COLO829 (cell line): ENCODE measurements at regions not wholly inside any gene's neighbourhood (a gene's known extent, or its start where the extent isn't known, plus 50 kb on each side); places are given as distances from the start of the nearest gene placed in this dataset.
A peak's percentile ranks its signal among the peaks of the same experiment; 100 is the strongest.
"Not testable (repeated sequence)": the region's sequence is repeated elsewhere in the genome, so short reads cannot be mapped to it uniquely, and the experiment has no call there.

Experiments
- DNase-seq: peaks from one replicate; pipeline ENCODE4 v3.0.0; 2012; ENCODE audit warnings: low spot score

DNA sequence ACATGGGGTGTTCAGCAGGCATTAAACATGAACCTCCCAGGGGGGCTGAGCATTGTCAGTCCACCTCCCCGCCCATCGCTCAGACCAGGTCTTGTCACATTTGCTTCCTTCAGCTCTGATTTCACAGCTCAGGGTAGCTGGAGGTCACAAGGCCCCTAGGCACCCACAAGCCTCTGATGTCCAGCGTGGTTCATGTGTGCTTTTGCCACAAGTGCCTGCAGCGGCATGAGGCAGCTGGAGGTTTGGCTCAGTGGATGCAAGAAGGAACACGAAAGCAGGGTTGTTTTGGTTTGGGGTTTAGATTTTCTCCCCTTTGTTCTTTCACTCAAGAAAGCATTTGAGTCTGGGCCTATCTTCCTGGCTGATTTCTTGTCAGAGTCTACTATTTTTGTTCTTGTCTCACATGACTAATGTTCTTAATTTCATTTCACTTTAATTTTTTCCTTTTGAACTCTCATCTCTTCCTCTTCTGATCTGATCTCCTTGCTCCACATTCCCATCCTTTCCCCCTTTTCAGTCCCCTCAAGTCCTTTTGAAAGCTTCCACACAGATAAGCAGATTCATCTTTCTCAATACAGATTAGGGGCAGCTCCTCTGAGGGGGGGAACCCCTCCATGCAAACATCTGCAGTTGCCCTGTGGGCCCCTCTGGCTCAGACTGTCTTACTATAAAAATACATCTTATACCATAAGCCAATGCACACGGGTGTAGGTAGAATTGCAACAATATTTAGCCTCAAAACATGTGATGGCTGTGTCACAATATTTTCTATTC, 68.1 kb upstream of the CEP85L start:
- DNase-seq: no peak

DNA sequence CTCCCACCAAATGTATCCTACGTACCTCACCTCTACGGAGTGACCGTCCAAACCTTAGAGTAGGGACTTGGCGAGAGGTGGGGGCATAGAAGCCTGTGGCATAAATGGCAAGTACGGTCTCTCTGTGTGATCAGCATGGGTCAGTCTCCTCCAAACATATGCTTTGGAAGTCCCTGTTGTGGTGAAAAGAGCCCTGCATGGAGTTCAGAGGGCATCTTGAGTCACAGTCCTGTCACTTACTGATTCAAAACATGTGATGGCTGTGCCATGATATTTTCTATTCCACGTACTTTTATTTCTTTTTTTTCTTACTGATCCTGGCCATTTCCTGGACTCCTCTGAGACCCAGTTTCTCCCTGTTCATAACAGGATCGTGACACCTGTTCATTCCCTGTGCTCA, 67.5 kb upstream of the CEP85L start:
- no peak for DNase-seq

GRCh38 chr6:118718297-118718696, 66.9 kb upstream of the CEP85L start:
- no peak for DNase-seq

DNA sequence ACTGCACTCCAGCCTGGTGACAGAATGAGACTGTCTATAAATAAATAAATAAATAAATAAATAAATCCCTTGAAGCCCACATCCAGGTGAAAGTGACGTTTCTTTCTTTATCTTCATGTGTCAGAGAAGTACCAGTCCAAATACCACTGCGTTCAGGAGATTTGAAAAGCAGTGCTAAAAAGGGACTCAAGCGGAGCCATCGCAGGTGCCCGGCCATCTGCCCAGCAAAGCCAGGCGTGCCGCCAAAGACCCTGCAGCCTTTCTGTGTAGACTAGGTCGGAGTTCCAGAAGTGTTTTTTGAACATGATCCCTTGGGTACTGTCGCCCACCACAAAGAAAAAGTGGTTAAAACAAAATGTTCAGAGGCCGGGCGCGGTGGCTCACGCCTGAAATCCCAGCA, 65.7 kb upstream of the CEP85L start:
- DNase-seq: no peak

DNA sequence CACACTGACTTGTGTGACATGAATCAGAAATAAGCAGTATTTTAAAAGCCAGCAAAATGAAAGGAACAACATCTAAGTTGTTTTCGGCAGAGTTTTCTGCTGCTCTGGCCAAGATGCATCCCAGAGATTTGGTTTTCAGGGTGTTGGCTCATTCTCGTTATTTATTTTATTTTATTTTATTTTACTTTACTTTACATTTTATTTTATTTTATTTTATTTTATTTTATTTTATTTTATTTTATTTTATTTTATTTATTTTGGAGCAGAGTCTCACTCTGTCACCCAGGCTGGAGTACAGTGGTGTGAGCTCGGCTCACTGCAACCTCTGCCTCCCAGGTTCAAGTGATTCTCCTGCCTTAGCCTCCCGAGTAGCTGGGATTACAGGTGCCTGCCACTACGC, 64.5 kb upstream of the CEP85L start:
- DNase-seq: not testable (repeated sequence)

- DNase-seq: no peak
These were observed 64.0 kb upstream of the CEP85L start for GRCh38 chr6:118715376-118715775.

GRCh38 chr6:118714756-118715155, 63.4 kb upstream of the CEP85L start:
- DNase-seq: no peak

GRCh38 chr6:118712969-118713368, 61.6 kb upstream of the CEP85L start:
- DNase-seq: peak; percentile 58

DNA sequence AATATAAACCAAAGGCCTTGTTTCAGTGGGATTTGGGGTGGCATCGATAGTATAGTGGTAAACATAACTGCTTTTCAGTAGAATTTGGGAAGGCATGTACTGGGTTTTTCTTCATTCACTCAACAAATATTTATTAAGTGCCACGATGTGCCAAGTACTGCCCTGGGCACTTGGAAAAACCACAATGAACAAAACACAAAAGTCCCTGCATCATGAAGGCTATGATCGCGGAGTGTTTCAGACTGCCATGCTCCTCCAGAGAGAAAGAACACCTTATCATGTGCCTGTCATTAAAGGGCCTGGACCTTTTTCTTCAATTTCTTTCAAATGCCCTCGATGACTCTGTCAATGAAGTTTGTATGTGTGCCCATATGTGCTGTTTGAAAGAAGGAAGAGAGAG, 59.2 kb upstream of the CEP85L start:
- no peak for DNase-seq

GRCh38 chr6:118709859-118710350, 58.5 kb upstream of the CEP85L start:
- DNase-seq: peak; percentile 64

DNA sequence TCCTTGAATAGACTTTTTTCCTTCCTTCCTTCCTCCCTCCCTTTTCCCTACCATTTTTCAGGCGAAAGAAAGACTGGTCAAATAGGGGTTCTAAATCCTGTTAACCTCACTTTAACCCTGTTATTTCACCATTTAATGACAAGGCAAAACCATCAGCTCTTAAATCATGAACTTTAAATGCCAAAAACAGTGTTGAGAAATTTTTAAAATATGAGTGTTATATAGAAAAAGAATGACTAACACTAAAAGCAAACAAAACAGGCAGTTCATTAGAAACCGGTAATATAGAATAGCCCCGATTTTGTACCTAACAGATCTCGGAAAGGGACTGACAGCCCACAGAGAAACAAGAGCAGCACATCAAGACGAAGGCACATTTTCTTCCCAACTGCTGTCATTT, 57.4 kb upstream of the CEP85L start:
- no peak for DNase-seq

GRCh38 chr6:118708055-118708454, 56.7 kb upstream of the CEP85L start:
- no peak for DNase-seq

- no peak for DNase-seq
These were observed 55.3 kb upstream of the CEP85L start for GRCh38 chr6:118706702-118707101.

- DNase-seq: peak; percentile 38
These were observed 54.4 kb upstream of the CEP85L start for GRCh38 chr6:118705544-118706491.

GRCh38 chr6:118704915-118705314, 53.5 kb upstream of the CEP85L start:
- peak; percentile 19 for DNase-seq

DNA sequence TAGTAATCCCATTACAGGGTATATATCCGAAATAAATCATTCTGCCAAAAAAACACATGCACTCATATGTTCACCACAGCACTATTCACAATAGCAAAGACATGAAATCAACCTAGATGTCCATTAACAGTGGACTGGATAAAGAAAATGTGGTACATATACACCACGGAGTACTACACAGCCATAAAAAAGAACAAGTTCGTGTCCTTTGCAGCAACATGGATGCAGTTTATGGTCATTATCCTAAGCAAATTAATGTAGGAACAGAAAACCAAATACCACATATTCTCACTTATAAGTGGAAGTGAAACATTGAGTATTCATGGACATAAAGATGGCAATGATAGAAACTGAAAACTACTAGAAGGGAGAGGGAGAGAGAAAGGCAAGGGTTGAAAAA, 49.9 kb upstream of the CEP85L start:
- not testable (repeated sequence) for DNase-seq
